ENCODE measurements at regions not wholly inside any gene's neighbourhood (a gene's known extent, or its start where the extent isn't known, plus 50 kb on each side); places are given as distances from the start of the nearest gene placed in this dataset.
"Not testable (repeated sequence)": the region's sequence is repeated elsewhere in the genome, so short reads cannot be mapped to it uniquely, and the experiment has no call there.

GRCh38 chr15:62254137-62254934 lies 89.3 kb upstream of the C2CD4B start:
- peak; percentile 12 for DNase-seq
- no peak overlapping the region for H3K4me2 ChIP-seq (replicated peaks; ENCODE audit: low read depth, low read length, poor library complexity, severe bottlenecking)
- no peak overlapping the region for H3K4me3 Mint-ChIP-seq
- H3K27ac Mint-ChIP-seq: no peak overlapping the region
- no peaks in the 10 kb centered on the region for H3K27me3 Mint-ChIP-seq
- WGBS (ENCODE audit: insufficient coverage): 57% methylated on average over 6 of the region's 11 CpGs
- H3K9ac ChIP-seq (ENCODE audit: low read length): no peak overlapping the region
- no peaks in the 10 kb centered on the region for H3K4me1 Mint-ChIP-seq
- no peak for ATAC-seq (ENCODE audit: low read depth)
- no peaks in the 10 kb centered on the region for H3K79me2 ChIP-seq (ENCODE audit: control insufficient read depth, insufficient read depth, low read length)
- H4K20me1 ChIP-seq (ENCODE audit: control insufficient read depth, insufficient read depth, low read length, poor library complexity, severe bottlenecking): no peaks in the 10 kb centered on the region
- no peaks in the 10 kb centered on the region for H3K9me3 Mint-ChIP-seq (ENCODE audit: insufficient read depth)
- intact Hi-C loops (cut with micrococcal nuclease): no loop called here
- H2AFZ ChIP-seq (ENCODE audit: insufficient read depth, low read depth, low read length, poor library complexity, severe bottlenecking): no peak overlapping the region
- H3K4me1 ChIP-seq (ENCODE audit: control insufficient read depth in 2 of 2, insufficient read depth in 2 of 2, low read length in 2 of 2): no peaks in the 10 kb centered on the region
- H3K27me3 ChIP-seq (replicated peaks in 1 of 4; ENCODE audit: control extremely low read depth in 1 of 4, control insufficient read depth in 3 of 4, insufficient read depth in 4 of 4, low read length in 3 of 4): no peaks in the 10 kb centered on the region
- no peaks in the 10 kb centered on the region for H3K36me3 ChIP-seq (replicated peaks in 1 of 2; ENCODE audit: control extremely low read depth in 1 of 2, control insufficient read depth in 1 of 2, extremely low read depth in 1 of 2, insufficient read depth in 2 of 2, low read length in 1 of 2)
- CTCF ChIA-PET: interaction anchor here (0.6 to 1.8 kb wide), 5 partner anchors 9 to 1085 kb away, joined by 3 to 4 read pairs (median 3); no protein-coding TSS in a partner anchor
- H3K4me3 ChIP-seq (ENCODE audit: control extremely low read depth in 1 of 5, extremely low read depth in 1 of 5, insufficient read depth in 1 of 5, low read depth in 2 of 5, low read length in 4 of 5): no peak overlapping the region
- H3K27ac ChIP-seq (ENCODE audit: low read length in 2 of 2): no peak overlapping the region
- no peaks in the 10 kb centered on the region for H3K9me3 ChIP-seq (ENCODE audit: control extremely low read depth in 1 of 3, control insufficient read depth in 2 of 3, insufficient read depth in 1 of 3, low read length in 2 of 3)
- peak; percentile 43 for TF ChIP-seq CTCF (IDR thresholded peaks at IDR 0.05)
- TF ChIP-seq EZH2 (IDR thresholded peaks at IDR 0.05; ENCODE audit: borderline replicate concordance, insufficient read depth, low read depth, low read length, poor library complexity, severe bottlenecking): no peak
- POLR2A ChIA-PET: no interaction called here

GRCh38 chr15:62256430-62256829 lies 91.3 kb upstream of the C2CD4B start:
- H3K27ac ChIP-seq (ENCODE audit: low read length in 2 of 2); H3K9ac ChIP-seq (ENCODE audit: low read length); H3K4me3 Mint-ChIP-seq; H3K27me3 ChIP-seq (replicated peaks in 1 of 4; ENCODE audit: control extremely low read depth in 1 of 4, control insufficient read depth in 3 of 4, insufficient read depth in 4 of 4, low read length in 3 of 4); H3K4me2 ChIP-seq (replicated peaks; ENCODE audit: low read depth, low read length, poor library complexity, severe bottlenecking); H3K4me1 ChIP-seq (ENCODE audit: control insufficient read depth in 2 of 2, insufficient read depth in 2 of 2, low read length in 2 of 2); intact Hi-C loops (cut with micrococcal nuclease); H3K9me3 Mint-ChIP-seq (ENCODE audit: insufficient read depth); H3K4me1 Mint-ChIP-seq; H3K4me3 ChIP-seq (ENCODE audit: control extremely low read depth in 1 of 5, extremely low read depth in 1 of 5, insufficient read depth in 1 of 5, low read depth in 2 of 5, low read length in 4 of 5); DNase-seq; H2AFZ ChIP-seq (ENCODE audit: insufficient read depth, low read depth, low read length, poor library complexity, severe bottlenecking); ATAC-seq (ENCODE audit: low read depth); H3K27ac Mint-ChIP-seq; H4K20me1 ChIP-seq (ENCODE audit: control insufficient read depth, insufficient read depth, low read length, poor library complexity, severe bottlenecking); H3K27me3 Mint-ChIP-seq; POLR2A ChIA-PET; CTCF ChIA-PET; H3K79me2 ChIP-seq (ENCODE audit: control insufficient read depth, insufficient read depth, low read length); H3K9me3 ChIP-seq (ENCODE audit: control extremely low read depth in 1 of 3, control insufficient read depth in 2 of 3, insufficient read depth in 1 of 3, low read length in 2 of 3); H3K36me3 ChIP-seq (replicated peaks in 1 of 2; ENCODE audit: control extremely low read depth in 1 of 2, control insufficient read depth in 1 of 2, extremely low read depth in 1 of 2, insufficient read depth in 2 of 2, low read length in 1 of 2): not testable (repeated sequence)
- WGBS (ENCODE audit: insufficient coverage): 100% methylated on average over 2 of the region's 2 CpGs

Data from B cell (primary cell).